Trophoblast cell (in vitro differentiated cells and primary cell): ENCODE measurements at regions not wholly inside any gene's neighbourhood (a gene's known extent, or its start where the extent isn't known, plus 50 kb on each side); places are given as distances from the start of the nearest gene placed in this dataset.

Source experiments
- DNase-seq, 2 donors: peaks; one replicate each; pipeline ENCODE4 v3.0.0-alpha.2; 2016
- H2AFZ ChIP-seq: 2 replicates; pipeline ENCODE4 v1.6.1; 2013; ENCODE audit warnings: low read length, moderate library complexity, mild to moderate bottlenecking; ENCODE audit not compliant: insufficient read depth, poor library complexity
- H2AK5ac ChIP-seq: 2 replicates; pipeline ENCODE4 v1.6.1; 2013; ENCODE audit warnings: mild to moderate bottlenecking, low read length
- H2BK120ac ChIP-seq: 2 replicates; pipeline ENCODE4 v1.6.1; 2013; ENCODE audit warnings: low read length, mild to moderate bottlenecking, moderate library complexity; ENCODE audit not compliant: insufficient read depth, poor library complexity
- H2BK12ac ChIP-seq: 2 replicates; pipeline ENCODE4 v1.6.1; 2013; ENCODE audit warnings: mild to moderate bottlenecking, low read length, moderate library complexity
- H2BK5ac ChIP-seq: 2 replicates; pipeline ENCODE4 v1.6.1; 2013; ENCODE audit warnings: low read length, low read depth, moderate library complexity, mild to moderate bottlenecking; ENCODE audit not compliant: poor library complexity
- H3K14ac ChIP-seq: 2 replicates; pipeline ENCODE4 v1.6.1; 2013; ENCODE audit warnings: mild to moderate bottlenecking, low read length
- H3K18ac ChIP-seq: 2 replicates; pipeline ENCODE4 v1.6.1; 2013; ENCODE audit warnings: mild to moderate bottlenecking, low read length
- H3K23ac ChIP-seq: 2 replicates; pipeline ENCODE4 v1.6.1; 2013; ENCODE audit warnings: low read length
- H3K27ac ChIP-seq: 2 replicates; pipeline ENCODE4 v1.5.1; 2013; ENCODE audit warnings: low read depth, mild to moderate bottlenecking, inconsistent platforms, low read length, moderate library complexity
- H3K27me3 ChIP-seq: 2 replicates; pipeline ENCODE4 v1.6.1; 2013; ENCODE audit warnings: inconsistent platforms, mild to moderate bottlenecking, low read length, moderate library complexity; ENCODE audit not compliant: insufficient read depth
- H3K36me3 ChIP-seq, 2 experiments: 1 replicate in 1 of 2; 2 replicates in 1 of 2; pipeline ENCODE4 v1.6.1; 2013; ENCODE audit warnings: low read length in 2 of 2, mild to moderate bottlenecking in 2 of 2, moderate library complexity in 1 of 2; ENCODE audit not compliant: insufficient read depth in 2 of 2, control insufficient read depth in 1 of 2
- H3K4ac ChIP-seq: 2 replicates; pipeline ENCODE4 v1.6.1; 2013; ENCODE audit warnings: low read depth, mild to moderate bottlenecking, low read length, moderate library complexity
- H3K4me1 ChIP-seq, 2 experiments: 1 replicate in 1 of 2; 2 replicates in 1 of 2; pipeline ENCODE4 v1.6.1; 2013; ENCODE audit warnings: low read length in 2 of 2, mild to moderate bottlenecking in 2 of 2, moderate library complexity in 1 of 2; ENCODE audit not compliant: insufficient read depth in 2 of 2, control insufficient read depth in 1 of 2
- H3K4me2 ChIP-seq: 2 replicates; pipeline ENCODE4 v1.6.1; 2013; ENCODE audit warnings: inconsistent platforms, mild to moderate bottlenecking, low read length, moderate library complexity
- H3K4me3 ChIP-seq: 2 replicates; pipeline ENCODE4 v1.5.1; 2013; ENCODE audit warnings: mild to moderate bottlenecking, low read depth, low read length, inconsistent platforms
- H3K79me1 ChIP-seq: one replicate; pipeline ENCODE4 v1.6.1; 2013; ENCODE audit warnings: low read length
- H3K79me2 ChIP-seq: 2 replicates; pipeline ENCODE4 v1.6.1; 2013; ENCODE audit warnings: low read length, mild to moderate bottlenecking; ENCODE audit not compliant: control insufficient read depth, insufficient read depth, poor library complexity
- H3K9ac ChIP-seq: 2 replicates; pipeline ENCODE4 v1.6.1; 2013; ENCODE audit warnings: mild to moderate bottlenecking, low read length
- H3K9me3 ChIP-seq: 2 replicates; pipeline ENCODE4 v1.6.1; 2013; ENCODE audit warnings: low read depth, mild to moderate bottlenecking, control low read depth, inconsistent platforms, low read length; ENCODE audit not compliant: insufficient read depth
- H4K12ac ChIP-seq: 2 replicates; pipeline ENCODE4 v1.6.1; 2013; ENCODE audit warnings: low read depth, mild to moderate bottlenecking, low read length, moderate library complexity
- H4K8ac ChIP-seq: 2 replicates; pipeline ENCODE4 v1.6.1; 2013; ENCODE audit warnings: low read depth, mild to moderate bottlenecking, low read length, moderate library complexity
- H4K91ac ChIP-seq: one replicate; pipeline ENCODE4 v1.6.1; 2013; ENCODE audit warnings: low read depth, mild to moderate bottlenecking, low read length, moderate library complexity
- WGBS: extraction: QIAGEN DNeasy Blood & Tissue Kit; methylation state at CpG from one replicate; pipeline ENCODE4 v1.1.7; 2013; ENCODE audit warnings: missing lambda C conversion rate; ENCODE audit not compliant: insufficient read length, insufficient coverage; ENCODE audit errors: extremely low coverage; 5-methylcytosine and 5-hydroxymethylcytosine counted together

DNA sequence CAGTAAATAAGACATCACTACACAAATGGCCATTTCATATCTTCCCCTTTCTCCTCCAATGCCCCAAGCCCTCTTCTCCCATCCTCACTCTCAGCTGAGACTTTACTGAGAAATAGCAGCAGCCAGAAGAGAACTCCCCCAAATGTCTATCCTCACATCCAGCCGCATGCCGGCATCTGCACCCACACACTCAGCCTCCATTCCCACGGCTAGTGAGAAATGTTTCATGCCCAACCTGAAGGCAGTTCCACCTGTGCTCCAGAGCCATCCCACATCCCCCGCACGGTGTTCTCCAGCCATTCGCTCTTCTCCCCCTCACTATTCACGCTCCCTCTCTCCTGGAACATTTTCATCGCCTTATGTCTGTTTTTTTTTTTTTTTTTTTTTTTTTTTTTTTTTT lies 208.7 kb upstream of the DIO3 start:
- Histone ChIP-seq H3K4me2 (no peak overlapping the region), H4K91ac (no peak overlapping the region), H3K9ac (no peak overlapping the region), H3K4ac (no peak overlapping the region), H3K27me3 (no peaks in the 10 kb centered on the region), H3K36me3 (no peaks in the 10 kb centered on the region), H3K23ac (no peak overlapping the region), H2BK120ac (no peak overlapping the region), H2BK12ac (no peak overlapping the region), H3K18ac (no peak overlapping the region), H3K4me1 (peaks cover 6 to 8% of the 10 kb centered on the region in 2 experiments), H3K9me3 (peaks cover 16% of the 10 kb centered on the region), H4K12ac (no peak overlapping the region), H3K4me3 (no peak overlapping the region), H3K79me2 (no peaks in the 10 kb centered on the region), H2AFZ (no peak overlapping the region), H4K8ac (no peak overlapping the region), H3K14ac (no peak overlapping the region), H2AK5ac (no peak overlapping the region), H3K27ac (no peak overlapping the region), H2BK5ac (no peak overlapping the region), H3K79me1 (no peaks in the 10 kb centered on the region)
- DNase-seq: no peak
- WGBS: no CpG with 5 or more reads among the region's 8 CpGs

DNA sequence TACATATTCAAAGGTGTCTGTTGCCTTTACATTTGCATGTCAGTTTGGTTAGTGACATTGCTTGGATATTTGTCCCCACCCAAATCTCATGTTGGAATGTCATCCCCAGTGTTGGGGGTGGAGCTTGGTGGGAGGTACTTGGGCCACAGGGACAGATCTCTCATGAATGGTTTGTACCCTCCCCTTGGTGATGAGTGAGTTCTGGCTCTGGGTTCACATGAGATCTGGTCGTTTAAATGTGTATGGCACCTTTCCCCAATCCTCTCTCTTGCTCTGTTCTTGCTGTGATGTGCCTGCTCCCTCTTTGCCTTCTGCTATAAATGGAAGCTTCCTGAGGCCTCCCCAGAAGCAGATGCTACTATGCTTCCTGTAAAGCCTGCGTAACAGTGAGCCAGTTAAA lies 207.9 kb upstream of the DIO3 start:
- Histone ChIP-seq H2BK12ac (no peak overlapping the region), H2BK5ac (no peak overlapping the region), H4K12ac (no peak overlapping the region), H3K4me1 (peaks cover 6 to 8% of the 10 kb centered on the region in 2 experiments), H3K18ac (no peak overlapping the region), H3K27me3 (no peaks in the 10 kb centered on the region), H3K4me3 (no peak overlapping the region), H2AFZ (no peak overlapping the region), H3K4me2 (no peak overlapping the region), H3K4ac (no peak overlapping the region), H2BK120ac (no peak overlapping the region), H2AK5ac (no peak overlapping the region), H3K9me3 (peaks cover 14% of the 10 kb centered on the region), H3K23ac (no peak overlapping the region), H4K8ac (no peak overlapping the region), H3K14ac (no peak overlapping the region), H4K91ac (no peak overlapping the region), H3K27ac (no peak overlapping the region), H3K79me2 (no peaks in the 10 kb centered on the region), H3K36me3 (no peaks in the 10 kb centered on the region), H3K79me1 (no peaks in the 10 kb centered on the region), H3K9ac (no peak overlapping the region)
- WGBS: no CpG with 5 or more reads among the region's 2 CpGs
- DNase-seq: no peak

DNA sequence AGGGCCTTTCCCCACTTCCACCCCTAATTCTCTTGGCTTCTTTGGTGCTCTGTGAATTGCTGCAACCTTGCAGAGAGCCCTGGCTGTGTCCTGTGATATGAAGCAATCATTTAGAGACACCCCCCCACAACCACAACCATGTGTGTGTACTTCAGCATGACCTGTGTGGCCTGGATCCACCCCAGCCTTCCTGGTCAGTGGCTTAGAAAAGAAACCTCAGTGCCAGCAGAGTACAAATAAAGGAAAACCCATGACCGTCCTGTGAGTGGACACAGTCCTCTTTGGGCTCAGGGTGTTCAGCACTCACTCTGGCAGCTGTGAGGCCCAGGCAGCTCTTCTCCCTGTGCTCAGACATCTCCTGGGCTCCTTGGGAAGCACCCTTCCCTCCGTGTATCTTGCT lies 206.6 kb upstream of the DIO3 start:
- Histone ChIP-seq H3K4me3 (no peak overlapping the region), H3K18ac (no peak overlapping the region), H4K91ac (no peak overlapping the region), H3K9ac (no peak overlapping the region), H3K79me1 (peaks cover 6% of the 10 kb centered on the region), H4K8ac (no peak overlapping the region), H3K79me2 (no peaks in the 10 kb centered on the region), H2BK120ac (no peak overlapping the region), H3K23ac (no peak overlapping the region), H2AK5ac (no peak overlapping the region), H3K4me1 (peaks cover 6 to 14% of the 10 kb centered on the region in 2 experiments), H2BK12ac (no peak overlapping the region), H2BK5ac (no peak overlapping the region), H3K27ac (no peak overlapping the region), H3K14ac (no peak overlapping the region), H3K4me2 (no peak overlapping the region), H3K36me3 (no peaks in the 10 kb centered on the region), H4K12ac (no peak overlapping the region), H3K9me3 (peaks cover 9% of the 10 kb centered on the region), H2AFZ (no peak overlapping the region), H3K27me3 (no peaks in the 10 kb centered on the region), H3K4ac (no peak overlapping the region)
- WGBS: no CpG with 5 or more reads among the region's 2 CpGs
- DNase-seq: no peak

DNA sequence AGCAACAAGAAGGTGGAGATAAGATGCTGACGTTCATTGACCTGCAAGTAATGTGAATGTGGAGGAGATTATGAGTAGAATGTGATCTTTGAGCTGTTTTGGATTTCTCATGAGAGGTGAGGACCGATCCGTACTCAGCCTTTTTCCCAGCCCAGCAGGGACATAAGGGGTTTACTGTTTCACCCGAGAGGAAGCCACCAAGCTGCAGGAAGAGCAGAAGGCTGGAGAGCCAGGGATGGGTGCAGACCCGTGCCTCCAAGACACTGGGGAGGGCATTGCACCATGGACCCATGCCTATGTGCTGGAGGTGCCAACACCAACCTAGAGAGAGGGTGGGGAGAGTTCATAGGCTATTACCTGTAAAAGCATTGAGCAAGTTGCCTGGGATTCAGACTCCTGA lies 206.0 kb upstream of the DIO3 start:
- Histone ChIP-seq H2BK120ac (no peak overlapping the region), H2BK12ac (no peak overlapping the region), H4K12ac (no peak overlapping the region), H3K4ac (no peak overlapping the region), H3K4me3 (no peak overlapping the region), H3K79me1 (peaks cover 6% of the 10 kb centered on the region), H3K4me2 (no peak overlapping the region), H3K18ac (no peak overlapping the region), H2AFZ (no peak overlapping the region), H3K9me3 (peaks cover 9% of the 10 kb centered on the region), H3K23ac (no peak overlapping the region), H4K91ac (no peak overlapping the region), H3K27ac (no peak overlapping the region), H3K4me1 (peaks cover 6 to 15% of the 10 kb centered on the region in 2 experiments), H3K9ac (no peak overlapping the region), H2BK5ac (no peak overlapping the region), H3K14ac (no peak overlapping the region), H3K27me3 (no peaks in the 10 kb centered on the region), H3K36me3 (no peaks in the 10 kb centered on the region), H2AK5ac (no peak overlapping the region), H4K8ac (no peak overlapping the region), H3K79me2 (no peaks in the 10 kb centered on the region)
- no CpG with 5 or more reads among the region's 5 CpGs for WGBS
- DNase-seq: no peak
